Hematopoietic multipotent progenitor cell treated with erythropoietin and hydrocortisone succinate and interleukin-3 and kit ligand, for 15 days (in vitro differentiated cells): ENCODE measurements at regions not wholly inside any gene's neighbourhood (a gene's known extent, or its start where the extent isn't known, plus 50 kb on each side); places are given as distances from the start of the nearest gene placed in this dataset.

Experiments used
- DNase-seq: peaks from one replicate; pipeline ENCODE4 v3.0.0-alpha.2; 2015; ENCODE audit warnings: low spot score

DNA sequence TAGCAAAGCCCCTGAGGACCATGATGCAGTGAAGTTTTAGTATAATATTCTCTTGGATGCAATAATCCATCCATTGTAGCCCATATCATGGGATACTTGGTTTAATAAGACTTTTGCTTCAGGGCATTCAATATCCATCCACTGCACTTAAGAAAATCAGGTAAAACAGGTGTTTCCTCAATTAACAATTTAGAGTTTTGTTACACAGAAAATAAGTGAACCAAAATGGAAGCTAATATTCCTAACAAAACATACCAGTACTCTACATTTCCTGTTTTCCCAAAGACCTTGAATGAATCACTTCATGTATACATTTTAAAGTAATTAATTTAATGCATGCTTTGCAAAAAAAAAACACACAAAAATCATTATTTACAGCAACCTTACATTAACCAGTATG lies 305.6 kb downstream of the NR2F1-AS1 start:
- no peak for DNase-seq

DNA sequence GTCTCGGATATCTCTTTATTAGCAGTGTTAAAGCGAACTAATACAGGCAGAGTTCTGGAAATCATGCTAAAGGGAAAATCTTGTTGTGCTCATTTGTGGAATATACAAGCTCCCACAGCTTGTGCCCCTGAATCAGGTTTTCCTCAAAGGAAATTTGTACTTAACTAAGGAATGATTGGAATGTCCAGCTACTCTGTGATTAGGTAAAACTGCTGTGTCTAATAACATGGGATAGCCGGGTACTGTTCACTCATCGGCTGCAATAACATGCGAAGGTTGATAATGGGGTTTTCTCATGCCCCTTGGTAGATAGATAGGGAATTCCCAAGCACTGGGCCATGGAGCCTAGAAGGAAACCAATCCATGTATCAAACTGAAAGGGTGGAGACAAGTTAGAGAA lies 306.7 kb downstream of the NR2F1-AS1 start:
- DNase-seq: no peak

DNA sequence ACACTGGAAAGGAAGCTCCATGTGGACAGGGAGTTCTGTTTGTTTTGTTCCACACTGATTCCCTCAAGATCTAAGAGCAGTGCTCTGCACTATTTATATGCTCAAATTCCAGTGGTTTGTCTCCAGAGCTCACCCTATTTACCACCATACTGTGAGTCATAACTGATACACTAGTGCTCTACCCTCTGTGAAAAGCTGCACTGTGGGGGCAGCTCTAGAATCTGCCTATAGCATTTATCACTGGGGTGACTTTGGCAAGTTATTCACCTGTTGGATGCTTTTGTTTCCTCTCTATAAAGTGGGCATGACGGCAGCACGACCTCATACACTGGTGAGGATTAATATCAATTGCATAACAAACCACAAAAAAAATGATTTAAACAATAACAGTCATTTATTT lies 307.8 kb downstream of the NR2F1-AS1 start:
- no peak for DNase-seq

GRCh38 chr5:93272108-93272507 lies 308.9 kb downstream of the NR2F1-AS1 start:
- DNase-seq: no peak

DNA sequence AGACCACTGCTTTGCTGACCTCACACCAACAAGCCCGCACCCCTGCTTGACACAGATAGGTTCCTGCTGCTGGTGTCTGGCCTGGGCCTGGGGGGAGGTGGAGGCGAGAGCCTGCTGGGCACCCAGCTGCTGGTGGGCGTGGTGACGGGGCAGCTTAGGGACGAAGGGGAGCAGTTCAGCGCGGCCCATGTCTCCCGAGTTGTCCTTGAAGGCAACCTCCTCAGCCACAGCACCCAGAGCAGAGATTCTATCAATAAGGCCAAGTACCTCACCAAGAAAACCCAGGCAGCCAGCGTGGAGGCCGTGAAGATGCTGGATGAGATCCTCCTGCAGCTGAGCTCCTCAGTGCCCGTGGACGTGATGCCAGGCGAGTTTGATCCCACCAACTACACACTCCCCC lies 313.3 kb downstream of the NR2F1-AS1 start:
- no peak for DNase-seq

GRCh38 chr5:93267276-93267675 lies 313.7 kb downstream of the NR2F1-AS1 start:
- no peak for DNase-seq

DNA sequence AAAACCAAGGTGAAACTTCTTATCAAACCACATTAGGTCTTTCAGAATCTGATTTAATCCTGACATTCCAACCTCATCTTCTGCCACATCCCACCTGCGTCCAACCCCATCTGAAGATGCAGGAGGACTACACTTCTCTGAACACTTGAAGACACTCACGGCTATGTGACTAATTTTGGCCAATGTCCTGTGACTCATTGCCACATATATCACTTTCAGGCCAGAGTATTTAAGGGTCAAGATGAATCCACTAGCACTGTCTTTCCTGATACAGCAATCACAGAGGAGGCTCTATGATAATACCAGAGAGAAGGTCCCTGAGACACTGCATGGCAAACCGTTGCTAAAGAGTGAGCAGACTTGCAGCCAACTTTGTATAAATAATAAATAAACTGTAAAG lies 323.4 kb downstream of the NR2F1-AS1 start:
- no peak for DNase-seq

DNA sequence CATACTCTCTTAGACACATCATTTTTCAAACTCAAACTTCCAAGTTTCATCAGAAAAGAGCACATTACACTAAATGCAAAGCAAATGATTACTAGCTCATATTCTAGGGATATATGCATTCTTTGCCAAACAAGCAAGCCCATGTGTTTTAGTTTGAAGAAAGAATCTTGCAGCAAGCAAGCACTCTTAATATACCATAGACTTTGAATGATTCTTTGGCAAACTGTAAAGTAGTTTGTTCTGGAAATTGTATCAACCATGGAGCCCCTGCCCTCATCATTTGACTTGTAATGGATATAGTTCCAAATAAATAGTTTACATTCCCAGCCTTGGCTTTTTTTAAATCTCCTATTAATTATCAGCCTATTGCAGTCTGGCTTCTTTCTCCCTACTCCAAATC lies 325.2 kb downstream of the NR2F1-AS1 start:
- no peak for DNase-seq

GRCh38 chr5:93252165-93252564 lies 328.9 kb downstream of the NR2F1-AS1 start:
- no peak for DNase-seq

DNA sequence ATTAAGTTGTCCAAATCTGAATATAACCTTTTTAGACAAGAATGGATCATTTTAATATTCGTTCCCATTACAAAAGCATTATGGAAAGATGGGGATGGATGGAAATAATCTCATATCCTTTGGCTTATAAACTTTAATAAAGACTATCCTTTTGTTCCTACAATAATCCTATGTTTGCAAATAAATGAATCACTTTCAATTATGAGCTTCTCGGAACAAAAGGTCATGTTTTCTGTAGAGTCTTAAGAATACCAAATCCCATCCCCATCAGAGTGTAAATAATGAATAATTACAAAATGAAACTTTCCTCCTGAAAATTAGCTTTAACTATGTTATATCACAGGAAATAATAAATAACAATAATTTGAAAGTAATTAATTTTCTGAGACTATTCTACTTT lies 329.7 kb downstream of the NR2F1-AS1 start:
- DNase-seq: no peak

- DNase-seq: no peak
These were observed 330.6 kb downstream of the NR2F1-AS1 start for GRCh38 chr5:93250424-93250823.

DNA sequence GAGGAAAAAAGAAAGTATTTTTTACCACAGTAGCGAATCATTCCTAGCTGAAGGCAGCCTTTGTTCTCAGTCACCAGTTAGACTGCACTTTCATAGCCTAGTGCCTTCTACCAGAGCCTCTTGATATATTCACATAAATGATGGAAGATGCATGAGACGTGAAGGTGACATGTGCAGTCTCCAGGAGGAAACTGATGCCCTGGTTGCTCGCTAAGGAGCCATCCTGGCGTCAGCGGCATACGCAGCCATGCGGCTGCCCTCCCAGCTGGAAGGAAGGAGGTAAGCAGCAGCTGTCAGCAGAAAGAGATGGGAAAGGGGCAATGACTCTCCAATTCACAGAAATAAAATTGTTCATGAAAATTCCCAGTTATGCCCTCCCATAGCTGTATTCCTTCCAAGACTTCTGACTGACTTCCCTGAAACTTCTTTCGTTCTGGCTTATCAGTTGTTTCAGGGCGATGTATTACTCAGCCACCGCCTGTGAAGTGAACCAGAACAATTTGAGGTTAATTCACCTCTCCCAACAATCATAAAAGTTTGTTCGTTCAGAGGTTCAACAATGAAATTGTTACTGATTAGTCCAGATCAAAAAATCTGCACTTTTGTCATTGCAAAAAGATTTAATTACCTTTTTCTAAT lies 331.2 kb downstream of the NR2F1-AS1 start:
- no peak for DNase-seq

- no peak for DNase-seq
These were observed 333.9 kb downstream of the NR2F1-AS1 start for GRCh38 chr5:93247105-93247504.

- no peak for DNase-seq
These were observed 334.7 kb downstream of the NR2F1-AS1 start for GRCh38 chr5:93246090-93246855.

GRCh38 chr5:93245226-93245625 lies 335.8 kb downstream of the NR2F1-AS1 start:
- DNase-seq: no peak

DNA sequence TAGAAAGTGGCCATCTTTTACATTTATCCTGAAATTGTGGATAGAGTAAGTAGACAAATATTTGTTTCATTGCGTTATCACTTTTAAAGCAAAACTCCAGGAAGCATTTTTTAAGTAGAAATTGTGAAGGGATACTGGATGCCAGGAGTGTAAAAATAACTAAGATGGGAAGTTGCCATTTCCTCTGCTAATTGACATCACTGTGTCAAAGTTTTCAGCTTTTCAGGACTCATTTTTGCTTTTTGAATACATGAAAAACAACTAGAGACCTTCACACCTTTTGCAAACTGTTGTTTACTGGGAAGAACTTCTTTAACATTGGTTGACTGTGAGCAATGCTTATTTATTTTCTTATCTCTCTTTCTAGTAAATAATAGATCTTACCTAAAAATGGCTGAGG lies 337.5 kb downstream of the NR2F1-AS1 start:
- no peak for DNase-seq

DNA sequence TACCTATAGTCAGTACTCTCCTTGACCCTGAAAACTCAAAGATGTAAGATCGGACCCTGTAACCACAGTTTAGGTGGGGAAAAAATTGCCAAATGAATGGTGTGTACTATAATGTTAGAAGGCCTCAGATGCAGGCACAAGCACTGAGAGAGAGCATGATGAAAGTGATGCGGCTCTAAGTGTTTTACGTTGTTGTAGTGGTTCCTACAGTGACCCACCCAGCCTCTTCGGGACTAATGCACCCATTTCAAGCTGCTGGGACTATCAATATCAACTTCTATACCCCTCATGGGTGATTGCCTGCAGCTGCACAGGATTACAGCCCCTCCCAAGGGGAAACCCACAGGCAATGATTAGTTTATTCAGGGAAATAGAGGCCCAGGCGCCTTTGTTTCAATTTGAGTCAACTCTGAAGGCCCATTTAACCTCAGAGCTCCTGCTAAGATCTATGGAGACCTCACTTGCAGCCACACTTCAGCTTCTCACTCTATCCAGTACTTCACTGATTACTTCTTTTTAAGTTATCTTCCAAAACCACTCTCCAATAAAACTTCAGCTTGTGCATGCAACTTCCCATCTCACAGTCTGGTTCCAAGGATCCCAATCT lies 340.7 kb downstream of the NR2F1-AS1 start:
- no peak for DNase-seq

- DNase-seq: no peak
These were observed 344.1 kb downstream of the NR2F1-AS1 start for GRCh38 chr5:93236807-93237421.

DNA sequence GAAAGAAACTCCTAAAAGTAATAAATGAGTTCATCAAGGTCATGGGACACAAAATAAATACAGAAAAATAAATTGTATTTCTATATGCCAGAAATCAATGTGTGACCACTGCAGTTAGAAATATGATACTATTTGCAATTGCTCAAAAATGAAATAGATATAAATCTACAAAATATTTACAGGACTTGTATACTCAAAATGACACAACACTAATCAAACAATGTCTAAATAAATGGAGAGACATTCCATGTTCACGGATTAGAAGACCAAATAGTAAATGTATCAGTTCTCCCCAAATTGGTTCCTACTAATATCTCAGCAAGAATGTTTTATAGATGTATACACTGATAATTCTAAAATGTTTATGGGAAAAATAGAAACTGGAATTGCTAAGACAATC lies 345.3 kb downstream of the NR2F1-AS1 start:
- no peak for DNase-seq

DNA sequence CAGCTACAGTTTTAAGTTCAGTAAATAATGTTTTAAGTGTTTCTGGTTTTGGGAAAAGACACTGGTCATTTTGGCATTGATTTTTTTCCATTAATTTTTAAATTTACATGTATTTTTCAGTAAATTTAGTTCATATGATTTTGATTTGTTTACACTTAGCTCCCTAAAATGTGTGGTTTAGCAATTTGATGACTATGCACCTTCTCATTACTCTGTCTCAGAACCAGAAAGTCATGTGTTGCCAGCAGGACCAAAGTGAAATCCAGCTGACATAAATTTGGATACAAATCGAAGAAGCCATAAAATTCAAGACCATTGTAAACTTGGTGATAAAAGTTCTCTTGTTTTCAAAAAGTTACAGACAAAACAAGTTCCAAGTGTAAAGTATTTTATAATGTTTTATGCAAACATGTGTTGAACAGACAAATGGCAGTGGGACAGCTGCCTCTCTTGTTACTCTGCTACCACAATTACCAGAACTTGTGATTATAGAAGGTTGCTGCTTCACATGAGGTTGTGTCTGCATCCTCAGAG lies 354.8 kb downstream of the NR2F1-AS1 start:
- DNase-seq: no peak

- DNase-seq: no peak
These were observed 355.3 kb downstream of the NR2F1-AS1 start for GRCh38 chr5:93225748-93226147.

GRCh38 chr5:93224624-93225023 lies 356.4 kb downstream of the NR2F1-AS1 start:
- DNase-seq: no peak

- DNase-seq: no peak
These were observed 359.2 kb downstream of the NR2F1-AS1 start for GRCh38 chr5:93221773-93222172.
